Common myeloid progenitor, CD34-positive (primary cell): ENCODE measurements at regions not wholly inside any gene's neighbourhood (a gene's known extent, or its start where the extent isn't known, plus 50 kb on each side); places are given as distances from the start of the nearest gene placed in this dataset.
A peak's percentile ranks its signal among the peaks of the same experiment; 100 is the strongest.

Experiments used
- CTCF ChIA-PET: fragments of 350-600 bp; sonication (Branson Sonifier 250); formaldehyde crosslinking; loops from one replicate; lab custom pipeline; 2021; ENCODE audit warnings: antibody characterized with exemption; lab: Charles Lee
- POLR2A ChIA-PET: fragments of 350-600 bp; sonication (Branson Sonifier 250); formaldehyde crosslinking; loops from one replicate; lab custom pipeline; 2021; ENCODE audit warnings: antibody characterized with exemption; lab: Charles Lee
- DNase-seq, 3 donors: peaks; one replicate each; pipeline versions ENCODE4 v3.0.0 to v3.0.0-alpha.2; 2013
- H3K27ac ChIP-seq, 2 experiments: 1 replicate in 1 of 2; 2 replicates in 1 of 2; pipeline ENCODE4 v1.7.0; 2013; ENCODE audit warnings: inconsistent platforms in 2 of 2, low read length in 2 of 2, mild to moderate bottlenecking in 2 of 2, low read depth in 1 of 2, moderate library complexity in 1 of 2; ENCODE audit not compliant: severe bottlenecking in 2 of 2, insufficient read depth in 1 of 2, poor library complexity in 1 of 2
- H3K27me3 ChIP-seq, 5 experiments: replicated peaks in 2 of 5; 1 replicate in 3 of 5; 2 replicates in 2 of 5; pipeline versions ENCODE4 v1.6.1 to v1.7.0; 2013; ENCODE audit warnings: low read length in 4 of 5, mild to moderate bottlenecking in 2 of 5, moderate library complexity in 2 of 5, inconsistent platforms in 1 of 5; ENCODE audit not compliant: insufficient read depth in 5 of 5, control insufficient read depth in 4 of 5
- H3K36me3 ChIP-seq, 4 experiments: 1 replicate in 2 of 4; 2 replicates in 2 of 4; pipeline versions ENCODE4 v1.6.1 to v1.7.0; 2013; ENCODE audit warnings: low read length in 3 of 4, control low read depth in 1 of 4, mild to moderate bottlenecking in 1 of 4; ENCODE audit not compliant: control insufficient read depth in 4 of 4, insufficient read depth in 4 of 4
- H3K4me1 ChIP-seq, 4 experiments: 1 replicate in 3 of 4; 2 replicates in 1 of 4; pipeline versions ENCODE4 v1.6.1 to v1.7.1; 2013; ENCODE audit warnings: low read length in 3 of 4, mild to moderate bottlenecking in 3 of 4, control low read depth in 1 of 4, inconsistent platforms in 1 of 4, moderate library complexity in 1 of 4; ENCODE audit not compliant: control insufficient read depth in 4 of 4, insufficient read depth in 4 of 4; ENCODE audit errors: control extremely low read depth in 1 of 4
- H3K4me3 ChIP-seq, 7 experiments: 1 replicate in 4 of 7; 2 replicates in 3 of 7; pipeline versions ENCODE4 v1.5.1 to v1.7.0; 2013; ENCODE audit warnings: mild to moderate bottlenecking in 7 of 7, low read length in 6 of 7, moderate library complexity in 6 of 7, inconsistent platforms in 2 of 7, low read depth in 2 of 7, control low read depth in 1 of 7; ENCODE audit not compliant: insufficient read depth in 4 of 7, control insufficient read depth in 1 of 7; ENCODE audit errors: extremely low read depth in 1 of 7
- H3K9me3 ChIP-seq, 5 experiments: 1 replicate in 4 of 5; 2 replicates in 1 of 5; pipeline versions ENCODE4 v1.6.1 to v1.7.1; 2013; ENCODE audit warnings: low read length in 4 of 5, mild to moderate bottlenecking in 2 of 5, inconsistent platforms in 1 of 5, low read depth in 1 of 5, moderate library complexity in 1 of 5; ENCODE audit not compliant: control insufficient read depth in 4 of 5, insufficient read depth in 2 of 5; ENCODE audit errors: control extremely low read depth in 1 of 5
- WGBS: methylation state at CpG from one replicate; pipeline ENCODE4 v1.1.5; 2013; ENCODE audit not compliant: insufficient coverage; 5-methylcytosine and 5-hydroxymethylcytosine counted together

DNA sequence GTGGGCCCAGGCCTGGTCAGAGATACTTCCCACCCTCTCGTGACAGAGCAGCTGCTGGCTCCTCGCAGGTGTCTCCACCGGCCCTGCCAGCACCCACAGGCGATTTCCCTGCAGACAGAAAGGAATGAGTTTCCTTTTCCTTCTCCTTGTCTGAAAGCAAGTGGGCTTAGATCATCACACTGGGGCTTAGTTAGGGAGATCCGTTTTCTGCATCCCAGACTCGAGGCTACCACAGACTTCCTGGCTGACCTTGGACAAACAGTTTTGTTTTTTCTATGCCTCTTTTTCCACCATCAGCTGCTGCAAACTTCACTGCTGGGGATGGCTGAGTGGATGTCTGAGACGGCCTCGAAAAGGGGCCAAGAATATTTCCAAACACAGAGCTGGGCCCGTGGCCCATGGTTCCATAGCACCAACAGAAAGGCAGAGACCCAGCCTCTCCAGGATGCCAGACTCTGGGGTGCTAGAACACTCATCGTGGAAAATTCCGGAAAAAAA is 86.5 kb downstream of the BANF2 start:
- Histone ChIP-seq H3K9me3 (no peaks in the 10 kb centered on the region), H3K27me3 (no peaks in the 10 kb centered on the region), H3K27ac (no peak overlapping the region), H3K36me3 (no peaks in the 10 kb centered on the region), H3K4me3 (no peak overlapping the region), H3K4me1 (peaks cover 14 to 46% (median 31%) of the 10 kb centered on the region in 4 experiments)
- WGBS = 53% methylated on average over 8 of the region's 11 CpGs
- DNase-seq = peak in 2 of 3 donors; percentile 14 to 37
- CTCF ChIA-PET = no interaction called here
- POLR2A ChIA-PET = no interaction called here
